PFSK-1 (cell line): ENCODE measurements at regions not wholly inside any gene's neighbourhood (a gene's known extent, or its start where the extent isn't known, plus 50 kb on each side); places are given as distances from the start of the nearest gene placed in this dataset.

ENCODE experiments used
- FOXP2 ChIP-seq: optimal IDR thresholded peaks from 2 replicates; pipeline ENCODE3; 2011; ENCODE audit warnings: borderline replicate concordance, control low read depth, inconsistent platforms; ENCODE audit not compliant: insufficient read depth; ENCODE audit errors: extremely low read length, extremely low read depth
- POLR2AphosphoS5 ChIP-seq: IDR thresholded peaks from 2 replicates; pipeline ENCODE4 v1.6.1; 2012; ENCODE audit warnings: low read depth, mild to moderate bottlenecking, control low read depth, low read length, moderate library complexity
- SIN3A ChIP-seq: IDR thresholded peaks from 2 replicates; pipeline ENCODE4 v1.6.1; 2012; ENCODE audit warnings: mild to moderate bottlenecking, low read length, moderate library complexity, borderline replicate concordance; ENCODE audit not compliant: insufficient read depth
- TAF1 ChIP-seq: IDR thresholded peaks from 2 replicates; pipeline ENCODE4 v1.6.1; 2012; ENCODE audit warnings: low read length, control low read depth, borderline replicate concordance; ENCODE audit not compliant: insufficient read depth
- TF ChIP-seq, protein P1 (sequence below), 2 experiments: IDR thresholded peaks; 2 replicates each; pipeline versions ENCODE4 v1.6.1 to v1.8.0; 2011 to 2012; ENCODE audit warnings: low read depth in 2 of 2, low read length in 2 of 2, control low read depth in 1 of 2, inconsistent platforms in 1 of 2, mild to moderate bottlenecking in 1 of 2, moderate library complexity in 1 of 2; ENCODE audit not compliant: insufficient read depth in 1 of 2

DNA sequence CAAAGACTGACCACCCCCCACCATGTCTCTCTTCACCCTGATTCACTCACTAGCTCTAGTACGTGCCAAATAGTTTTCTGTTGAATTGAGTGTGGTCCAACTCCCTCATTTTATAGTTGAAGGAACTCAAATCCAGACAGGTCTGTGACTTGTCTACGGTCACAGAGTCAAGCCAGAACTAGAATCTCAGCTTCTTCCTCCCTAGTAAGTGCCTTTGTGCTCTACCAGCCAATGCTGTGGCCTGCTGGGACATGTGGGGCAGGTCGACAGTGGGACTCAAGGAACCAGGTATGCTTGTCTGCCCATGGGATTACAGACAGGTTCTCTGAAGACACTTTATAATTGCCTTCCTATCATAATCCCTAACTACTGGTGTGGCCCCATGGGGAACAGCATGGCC lies 108.6 kb upstream of the CPEB2 start:
- TF ChIP-seq TAF1 (no peak), POLR2AphosphoS5 (no peak), SIN3A (no peak), FOXP2 (no peak)
- TF ChIP-seq, protein P1, sequence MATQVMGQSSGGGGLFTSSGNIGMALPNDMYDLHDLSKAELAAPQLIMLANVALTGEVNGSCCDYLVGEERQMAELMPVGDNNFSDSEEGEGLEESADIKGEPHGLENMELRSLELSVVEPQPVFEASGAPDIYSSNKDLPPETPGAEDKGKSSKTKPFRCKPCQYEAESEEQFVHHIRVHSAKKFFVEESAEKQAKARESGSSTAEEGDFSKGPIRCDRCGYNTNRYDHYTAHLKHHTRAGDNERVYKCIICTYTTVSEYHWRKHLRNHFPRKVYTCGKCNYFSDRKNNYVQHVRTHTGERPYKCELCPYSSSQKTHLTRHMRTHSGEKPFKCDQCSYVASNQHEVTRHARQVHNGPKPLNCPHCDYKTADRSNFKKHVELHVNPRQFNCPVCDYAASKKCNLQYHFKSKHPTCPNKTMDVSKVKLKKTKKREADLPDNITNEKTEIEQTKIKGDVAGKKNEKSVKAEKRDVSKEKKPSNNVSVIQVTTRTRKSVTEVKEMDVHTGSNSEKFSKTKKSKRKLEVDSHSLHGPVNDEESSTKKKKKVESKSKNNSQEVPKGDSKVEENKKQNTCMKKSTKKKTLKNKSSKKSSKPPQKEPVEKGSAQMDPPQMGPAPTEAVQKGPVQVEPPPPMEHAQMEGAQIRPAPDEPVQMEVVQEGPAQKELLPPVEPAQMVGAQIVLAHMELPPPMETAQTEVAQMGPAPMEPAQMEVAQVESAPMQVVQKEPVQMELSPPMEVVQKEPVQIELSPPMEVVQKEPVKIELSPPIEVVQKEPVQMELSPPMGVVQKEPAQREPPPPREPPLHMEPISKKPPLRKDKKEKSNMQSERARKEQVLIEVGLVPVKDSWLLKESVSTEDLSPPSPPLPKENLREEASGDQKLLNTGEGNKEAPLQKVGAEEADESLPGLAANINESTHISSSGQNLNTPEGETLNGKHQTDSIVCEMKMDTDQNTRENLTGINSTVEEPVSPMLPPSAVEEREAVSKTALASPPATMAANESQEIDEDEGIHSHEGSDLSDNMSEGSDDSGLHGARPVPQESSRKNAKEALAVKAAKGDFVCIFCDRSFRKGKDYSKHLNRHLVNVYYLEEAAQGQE (IDR thresholded peaks at IDR 0.05; ENCODE audit: insufficient read depth in 1 of 2, low read depth in 2 of 2, low read length in 2 of 2) = no peak
